ENCODE measurements at regions not wholly inside any gene's neighbourhood (a gene's known extent, or its start where the extent isn't known, plus 50 kb on each side); places are given as distances from the start of the nearest gene placed in this dataset.

GRCh38 chr4:59127006-59127405, 2016.8 kb upstream of the IGFBP7 start:
- no peaks in the 10 kb centered on the region for H3K36me3 Mint-ChIP-seq
- no peak overlapping the region for H3K27ac Mint-ChIP-seq
- Histone ChIP-seq H3K36me3 (ENCODE audit: control insufficient read depth, insufficient read depth, low read length) (no peaks in the 10 kb centered on the region), H3K4me1 (ENCODE audit: control insufficient read depth, insufficient read depth, low read length, poor library complexity, severe bottlenecking) (no peaks in the 10 kb centered on the region), H3K27ac (ENCODE audit: insufficient read depth, low read length, poor library complexity, severe bottlenecking) (no peak overlapping the region), H3K27me3 (ENCODE audit: control insufficient read depth, insufficient read depth, low read length) (no peaks in the 10 kb centered on the region), H3K4me3 (ENCODE audit: low read depth, low read length) (no peak overlapping the region), H3K9me3 (ENCODE audit: control insufficient read depth in 2 of 2, low read length in 2 of 2) (peaks cover 0 to 3% of the 10 kb centered on the region in 2 experiments)
- DNase-seq (no peak), ATAC-seq (ENCODE audit: low read depth in 2 of 2) (no peak)
- peaks cover 0 to 27% (median 4%) of the 10 kb centered on the region in 7 donors for H3K9me3 Mint-ChIP-seq
- no peaks in the 10 kb centered on the region for H3K27me3 Mint-ChIP-seq
- H3K4me3 Mint-ChIP-seq, result no peak overlapping the region
- no peaks in the 10 kb centered on the region for H3K4me1 Mint-ChIP-seq

- ATAC-seq (ENCODE audit: low read depth in 2 of 2), result no peak
- H3K4me3 ChIP-seq (ENCODE audit: low read depth, low read length), result no peak overlapping the region
- no peaks in the 10 kb centered on the region for H3K4me1 ChIP-seq (ENCODE audit: control insufficient read depth, insufficient read depth, low read length, poor library complexity, severe bottlenecking)
- Mint-ChIP-seq H3K4me1 (no peaks in the 10 kb centered on the region), H3K27me3 (no peaks in the 10 kb centered on the region), H3K9me3 (peaks cover 0 to 27% (median 4%) of the 10 kb centered on the region in 7 donors), H3K4me3 (no peak overlapping the region), H3K36me3 (no peaks in the 10 kb centered on the region), H3K27ac (no peak overlapping the region)
- no peak for DNase-seq
- peaks cover 0 to 3% of the 10 kb centered on the region in 2 experiments for H3K9me3 ChIP-seq (ENCODE audit: control insufficient read depth in 2 of 2, low read length in 2 of 2)
- no peaks in the 10 kb centered on the region for H3K36me3 ChIP-seq (ENCODE audit: control insufficient read depth, insufficient read depth, low read length)
- H3K27me3 ChIP-seq (ENCODE audit: control insufficient read depth, insufficient read depth, low read length), result no peaks in the 10 kb centered on the region
- H3K27ac ChIP-seq (ENCODE audit: insufficient read depth, low read length, poor library complexity, severe bottlenecking), result no peak overlapping the region
Measured at GRCh38 chr4:59127743-59128142, 2017.6 kb upstream of the IGFBP7 start.

GRCh38 chr4:59135248-59135985, 2025.2 kb upstream of the IGFBP7 start:
- H3K4me1 Mint-ChIP-seq, result no peaks in the 10 kb centered on the region

GRCh38 chr4:59161249-59161648, 2038.9 kb upstream of the ADGRL3 start:
- no peak for DNase-seq
- H3K27me3 ChIP-seq (ENCODE audit: control insufficient read depth, insufficient read depth, low read length), result no peaks in the 10 kb centered on the region
- no peaks in the 10 kb centered on the region for H3K36me3 Mint-ChIP-seq
- H3K9me3 Mint-ChIP-seq, result peaks cover 0 to 38% (median 9%) of the 10 kb centered on the region in 7 donors
- H3K4me3 ChIP-seq (ENCODE audit: low read depth, low read length), result no peak overlapping the region
- no peak overlapping the region for H3K4me3 Mint-ChIP-seq
- H3K27ac ChIP-seq (ENCODE audit: insufficient read depth, low read length, poor library complexity, severe bottlenecking), result no peak overlapping the region
- peaks cover 0 to 4% of the 10 kb centered on the region in 2 experiments for H3K9me3 ChIP-seq (ENCODE audit: control insufficient read depth in 2 of 2, low read length in 2 of 2)
- no peak overlapping the region for H3K27ac Mint-ChIP-seq
- H3K27me3 Mint-ChIP-seq, result no peaks in the 10 kb centered on the region
- H3K36me3 ChIP-seq (ENCODE audit: control insufficient read depth, insufficient read depth, low read length), result no peaks in the 10 kb centered on the region
- H3K4me1 Mint-ChIP-seq, result peaks cover 0 to 5% (median 0%) of the 10 kb centered on the region in 4 donors
- ATAC-seq (ENCODE audit: low read depth in 2 of 2), result no peak
- no peaks in the 10 kb centered on the region for H3K4me1 ChIP-seq (ENCODE audit: control insufficient read depth, insufficient read depth, low read length, poor library complexity, severe bottlenecking)

More at GRCh38 chr4:59135248-59135985, 2025.2 kb upstream of the IGFBP7 start:
- H3K9me3 Mint-ChIP-seq, result peaks cover 4 to 33% (median 8%) of the 10 kb centered on the region in 7 donors
- no peak overlapping the region for H3K27ac Mint-ChIP-seq
- H3K27me3 ChIP-seq (ENCODE audit: control insufficient read depth, insufficient read depth, low read length), result no peaks in the 10 kb centered on the region
- no peak overlapping the region for H3K4me3 ChIP-seq (ENCODE audit: low read depth, low read length)
- H3K36me3 Mint-ChIP-seq, result no peaks in the 10 kb centered on the region
- no peak for DNase-seq
- H3K4me1 ChIP-seq (ENCODE audit: control insufficient read depth, insufficient read depth, low read length, poor library complexity, severe bottlenecking), result no peaks in the 10 kb centered on the region
- no peak overlapping the region for H3K4me3 Mint-ChIP-seq
- no peak for ATAC-seq (ENCODE audit: low read depth in 2 of 2)
- no peaks in the 10 kb centered on the region for H3K9me3 ChIP-seq (ENCODE audit: control insufficient read depth in 2 of 2, low read length in 2 of 2)
- H3K36me3 ChIP-seq (ENCODE audit: control insufficient read depth, insufficient read depth, low read length), result no peaks in the 10 kb centered on the region
- H3K27ac ChIP-seq (ENCODE audit: insufficient read depth, low read length, poor library complexity, severe bottlenecking), result no peak overlapping the region
- no peaks in the 10 kb centered on the region for H3K27me3 Mint-ChIP-seq

- no peaks in the 10 kb centered on the region for H3K4me1 Mint-ChIP-seq
- H3K27ac Mint-ChIP-seq, result no peak overlapping the region
- H3K4me1 ChIP-seq (ENCODE audit: control insufficient read depth, insufficient read depth, low read length, poor library complexity, severe bottlenecking), result no peaks in the 10 kb centered on the region
- peaks cover 2 to 14% of the 10 kb centered on the region in 2 experiments for H3K9me3 ChIP-seq (ENCODE audit: control insufficient read depth in 2 of 2, low read length in 2 of 2)
- ATAC-seq (ENCODE audit: low read depth in 2 of 2), result no peak
- H3K4me3 Mint-ChIP-seq, result no peak overlapping the region
- DNase-seq, result no peak
- H3K36me3 ChIP-seq (ENCODE audit: control insufficient read depth, insufficient read depth, low read length), result no peaks in the 10 kb centered on the region
- H3K27me3 ChIP-seq (ENCODE audit: control insufficient read depth, insufficient read depth, low read length), result no peaks in the 10 kb centered on the region
- no peaks in the 10 kb centered on the region for H3K27me3 Mint-ChIP-seq
- no peak overlapping the region for H3K4me3 ChIP-seq (ENCODE audit: low read depth, low read length)
- H3K36me3 Mint-ChIP-seq, result no peaks in the 10 kb centered on the region
- peaks cover 0 to 16% (median 4%) of the 10 kb centered on the region in 7 donors for H3K9me3 Mint-ChIP-seq
- no peak overlapping the region for H3K27ac ChIP-seq (ENCODE audit: insufficient read depth, low read length, poor library complexity, severe bottlenecking)
Measured at GRCh38 chr4:59175617-59176016, 2024.5 kb upstream of the ADGRL3 start.

DNA sequence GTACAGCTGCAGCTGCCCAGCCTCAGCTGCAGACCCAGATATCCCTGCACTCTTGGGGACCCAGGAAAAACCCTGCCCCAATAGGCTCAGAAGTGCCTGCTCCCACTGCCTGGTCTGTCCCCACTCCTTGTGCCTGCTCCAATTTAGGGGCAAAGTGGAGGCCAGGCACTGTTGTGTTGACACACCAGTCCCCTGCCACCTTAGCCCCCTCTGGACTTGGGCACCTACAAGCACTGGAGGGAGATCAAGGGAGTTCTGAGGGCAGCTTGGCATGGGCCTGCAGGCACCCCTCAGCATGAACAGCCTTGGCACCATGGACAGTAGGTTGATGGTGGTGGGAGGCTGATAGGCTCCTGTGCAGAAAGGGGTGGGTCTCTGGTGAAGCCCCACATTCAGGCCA, 2020.8 kb upstream of the ADGRL3 start:
- no peaks in the 10 kb centered on the region for H3K4me1 ChIP-seq (ENCODE audit: control insufficient read depth, insufficient read depth, low read length, poor library complexity, severe bottlenecking)
- H3K9me3 ChIP-seq (ENCODE audit: control insufficient read depth in 2 of 2, low read length in 2 of 2), result peaks cover 0 to 14% of the 10 kb centered on the region in 2 experiments
- no peaks in the 10 kb centered on the region for H3K36me3 ChIP-seq (ENCODE audit: control insufficient read depth, insufficient read depth, low read length)
- peaks cover 0 to 16% (median 10%) of the 10 kb centered on the region in 7 donors for H3K9me3 Mint-ChIP-seq
- H3K4me1 Mint-ChIP-seq, result no peaks in the 10 kb centered on the region
- no peak for ATAC-seq (ENCODE audit: low read depth in 2 of 2)
- H3K4me3 ChIP-seq (ENCODE audit: low read depth, low read length), result no peak overlapping the region
- no peak overlapping the region for H3K27ac ChIP-seq (ENCODE audit: insufficient read depth, low read length, poor library complexity, severe bottlenecking)
- H3K27ac Mint-ChIP-seq, result no peak overlapping the region
- H3K4me3 Mint-ChIP-seq, result no peak overlapping the region
- no peaks in the 10 kb centered on the region for H3K27me3 Mint-ChIP-seq
- no peaks in the 10 kb centered on the region for H3K36me3 Mint-ChIP-seq
- H3K27me3 ChIP-seq (ENCODE audit: control insufficient read depth, insufficient read depth, low read length), result no peaks in the 10 kb centered on the region
- no peak for DNase-seq

DNA sequence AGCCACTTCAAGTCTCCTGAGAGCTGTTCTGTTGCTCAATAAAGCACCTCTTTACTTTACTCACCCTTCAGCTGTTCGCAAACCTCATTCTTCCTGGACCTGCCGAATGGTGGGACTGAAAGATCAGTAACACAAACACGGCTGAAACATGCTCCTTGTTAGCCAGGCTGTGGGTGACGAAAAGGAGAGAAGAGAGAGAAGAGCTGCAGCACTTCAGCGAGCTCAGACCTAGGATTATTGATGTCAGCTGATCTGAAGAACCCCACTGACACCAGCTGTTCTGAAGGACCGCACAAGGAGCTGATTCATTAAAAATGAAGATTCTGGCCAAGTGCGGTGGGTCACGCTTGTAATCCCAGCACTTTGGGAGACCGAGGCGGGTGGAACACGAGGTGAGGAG, 2020.0 kb upstream of the ADGRL3 start:
- H3K9me3 Mint-ChIP-seq, result peaks cover 0 to 18% (median 10%) of the 10 kb centered on the region in 7 donors
- H3K27ac ChIP-seq (ENCODE audit: insufficient read depth, low read length, poor library complexity, severe bottlenecking), result no peak overlapping the region
- H3K9me3 ChIP-seq (ENCODE audit: control insufficient read depth in 2 of 2, low read length in 2 of 2), result peaks cover 0 to 10% of the 10 kb centered on the region in 2 experiments
- H3K27me3 ChIP-seq (ENCODE audit: control insufficient read depth, insufficient read depth, low read length), result no peaks in the 10 kb centered on the region
- H3K27ac Mint-ChIP-seq, result no peak overlapping the region
- H3K4me1 Mint-ChIP-seq, result no peaks in the 10 kb centered on the region
- H3K27me3 Mint-ChIP-seq, result no peaks in the 10 kb centered on the region
- DNase-seq (no peak), ATAC-seq (ENCODE audit: low read depth in 2 of 2) (no peak)
- H3K36me3 Mint-ChIP-seq, result no peaks in the 10 kb centered on the region
- no peaks in the 10 kb centered on the region for H3K4me1 ChIP-seq (ENCODE audit: control insufficient read depth, insufficient read depth, low read length, poor library complexity, severe bottlenecking)
- no peak overlapping the region for H3K4me3 ChIP-seq (ENCODE audit: low read depth, low read length)
- H3K4me3 Mint-ChIP-seq, result no peak overlapping the region
- H3K36me3 ChIP-seq (ENCODE audit: control insufficient read depth, insufficient read depth, low read length), result no peaks in the 10 kb centered on the region

GRCh38 chr4:59180969-59181368, 2019.2 kb upstream of the ADGRL3 start:
- Mint-ChIP-seq H3K36me3 (no peaks in the 10 kb centered on the region), H3K4me3 (no peak overlapping the region)
- no peak for ATAC-seq (ENCODE audit: low read depth in 2 of 2)

More at GRCh38 chr4:59180969-59181368, 2019.2 kb upstream of the ADGRL3 start:
- no peak for DNase-seq
- Mint-ChIP-seq H3K27ac (peak overlapping the region in 1 of 3 donors; percentile 11), H3K9me3 (peaks cover 0 to 18% (median 10%) of the 10 kb centered on the region in 7 donors), H3K27me3 (no peaks in the 10 kb centered on the region), H3K4me1 (no peaks in the 10 kb centered on the region)
- no peak overlapping the region for H3K4me3 ChIP-seq (ENCODE audit: low read depth, low read length)
- H3K4me1 ChIP-seq (ENCODE audit: control insufficient read depth, insufficient read depth, low read length, poor library complexity, severe bottlenecking), result no peaks in the 10 kb centered on the region
- H3K27me3 ChIP-seq (ENCODE audit: control insufficient read depth, insufficient read depth, low read length), result no peaks in the 10 kb centered on the region
- H3K36me3 ChIP-seq (ENCODE audit: control insufficient read depth, insufficient read depth, low read length), result no peaks in the 10 kb centered on the region
- no peak overlapping the region for H3K27ac ChIP-seq (ENCODE audit: insufficient read depth, low read length, poor library complexity, severe bottlenecking)
- peaks cover 0 to 10% of the 10 kb centered on the region in 2 experiments for H3K9me3 ChIP-seq (ENCODE audit: control insufficient read depth in 2 of 2, low read length in 2 of 2)
